OCI-LY3 (cell line): ENCODE measurements at regions not wholly inside any gene's neighbourhood (a gene's known extent, or its start where the extent isn't known, plus 50 kb on each side); places are given as distances from the start of the nearest gene placed in this dataset.

ENCODE experiments used
- EZH2phosphoT487 ChIP-seq: fragments of 200-600 bp; shearing (Covaris generic); IDR thresholded peaks from 2 replicates; pipeline ENCODE4 v1.6.1; 2018; ENCODE audit warnings: antibody characterized with exemption, mixed run types, low read depth
- TF ChIP-seq, protein P1 (sequence below): fragments of 200-600, 300-600 bp; sonication (generic); IDR thresholded peaks from 2 replicates; pipeline ENCODE4 v1.5.1; 2014; ENCODE audit warnings: antibody characterized with exemption, low read length, low read depth

GRCh38 chr2:173434762-173435569 is 80.3 kb downstream of the CDCA7 start:
- TF ChIP-seq, protein P1, sequence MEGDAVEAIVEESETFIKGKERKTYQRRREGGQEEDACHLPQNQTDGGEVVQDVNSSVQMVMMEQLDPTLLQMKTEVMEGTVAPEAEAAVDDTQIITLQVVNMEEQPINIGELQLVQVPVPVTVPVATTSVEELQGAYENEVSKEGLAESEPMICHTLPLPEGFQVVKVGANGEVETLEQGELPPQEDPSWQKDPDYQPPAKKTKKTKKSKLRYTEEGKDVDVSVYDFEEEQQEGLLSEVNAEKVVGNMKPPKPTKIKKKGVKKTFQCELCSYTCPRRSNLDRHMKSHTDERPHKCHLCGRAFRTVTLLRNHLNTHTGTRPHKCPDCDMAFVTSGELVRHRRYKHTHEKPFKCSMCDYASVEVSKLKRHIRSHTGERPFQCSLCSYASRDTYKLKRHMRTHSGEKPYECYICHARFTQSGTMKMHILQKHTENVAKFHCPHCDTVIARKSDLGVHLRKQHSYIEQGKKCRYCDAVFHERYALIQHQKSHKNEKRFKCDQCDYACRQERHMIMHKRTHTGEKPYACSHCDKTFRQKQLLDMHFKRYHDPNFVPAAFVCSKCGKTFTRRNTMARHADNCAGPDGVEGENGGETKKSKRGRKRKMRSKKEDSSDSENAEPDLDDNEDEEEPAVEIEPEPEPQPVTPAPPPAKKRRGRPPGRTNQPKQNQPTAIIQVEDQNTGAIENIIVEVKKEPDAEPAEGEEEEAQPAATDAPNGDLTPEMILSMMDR, result no peak
- no peak for TF ChIP-seq EZH2phosphoT487
